ENCODE measurements at regions not wholly inside any gene's neighbourhood (a gene's known extent, or its start where the extent isn't known, plus 50 kb on each side); places are given as distances from the start of the nearest gene placed in this dataset.

GRCh38 chr17:69954241-69954925 lies 120.6 kb upstream of the KCNJ16 start:
- H3K27me3 ChIP-seq (ENCODE audit: control insufficient read depth, insufficient read depth, low read length): no peaks in the 10 kb centered on the region
- H3K4me3 ChIP-seq (ENCODE audit: low read depth, low read length): no peak overlapping the region
- H3K79me2 ChIP-seq: no peaks in the 10 kb centered on the region
- H3K9me3 ChIP-seq (ENCODE audit: control insufficient read depth, low read length): no peaks in the 10 kb centered on the region
- no peak for TF ChIP-seq CTCF (IDR thresholded peaks at IDR 0.05)
- no peak overlapping the region for H2AFZ ChIP-seq
- no peaks in the 10 kb centered on the region for H3K4me1 ChIP-seq
- H3K9ac ChIP-seq: no peak overlapping the region
- no peak overlapping the region for H3K4me2 ChIP-seq (ENCODE audit: low read length)
- no peaks in the 10 kb centered on the region for H3K36me3 ChIP-seq (ENCODE audit: control insufficient read depth, insufficient read depth, low read length)
- H3K27ac ChIP-seq: no peak overlapping the region

GRCh38 chr17:69958063-69958462 lies 117.0 kb upstream of the KCNJ16 start:
- Histone ChIP-seq H3K27ac (no peak overlapping the region), H3K4me1 (peaks cover 2% of the 10 kb centered on the region), H3K36me3 (ENCODE audit: control insufficient read depth, insufficient read depth, low read length) (no peaks in the 10 kb centered on the region), H3K4me3 (ENCODE audit: low read depth, low read length) (no peak overlapping the region), H3K4me2 (ENCODE audit: low read length) (no peak overlapping the region), H3K79me2 (no peaks in the 10 kb centered on the region), H3K27me3 (ENCODE audit: control insufficient read depth, insufficient read depth, low read length) (no peaks in the 10 kb centered on the region), H3K9ac (no peak overlapping the region), H3K9me3 (ENCODE audit: control insufficient read depth, low read length) (no peaks in the 10 kb centered on the region), H2AFZ (no peak overlapping the region)
- no peak for TF ChIP-seq CTCF (IDR thresholded peaks at IDR 0.05)

GRCh38 chr17:69959283-69959682 lies 115.7 kb upstream of the KCNJ16 start:
- peaks cover 2% of the 10 kb centered on the region for H3K4me1 ChIP-seq
- no peaks in the 10 kb centered on the region for H3K36me3 ChIP-seq (ENCODE audit: control insufficient read depth, insufficient read depth, low read length)
- H2AFZ ChIP-seq: no peak overlapping the region
- H3K4me2 ChIP-seq (ENCODE audit: low read length): no peak overlapping the region
- H3K9me3 ChIP-seq (ENCODE audit: control insufficient read depth, low read length): no peaks in the 10 kb centered on the region
- H3K27ac ChIP-seq: no peak overlapping the region
- H3K4me3 ChIP-seq (ENCODE audit: low read depth, low read length): no peak overlapping the region
- no peak overlapping the region for H3K9ac ChIP-seq
- TF ChIP-seq CTCF (IDR thresholded peaks at IDR 0.05): no peak
- H3K27me3 ChIP-seq (ENCODE audit: control insufficient read depth, insufficient read depth, low read length): no peaks in the 10 kb centered on the region
- no peaks in the 10 kb centered on the region for H3K79me2 ChIP-seq

GRCh38 chr17:69960755-69961154 lies 114.3 kb upstream of the KCNJ16 start:
- H3K9ac ChIP-seq: no peak overlapping the region
- H3K27me3 ChIP-seq (ENCODE audit: control insufficient read depth, insufficient read depth, low read length): no peaks in the 10 kb centered on the region
- no peak overlapping the region for H2AFZ ChIP-seq
- no peak for TF ChIP-seq CTCF (IDR thresholded peaks at IDR 0.05)
- H3K4me2 ChIP-seq (ENCODE audit: low read length): no peak overlapping the region
- H3K4me1 ChIP-seq: peaks cover 2% of the 10 kb centered on the region
- no peaks in the 10 kb centered on the region for H3K36me3 ChIP-seq (ENCODE audit: control insufficient read depth, insufficient read depth, low read length)
- H3K79me2 ChIP-seq: no peaks in the 10 kb centered on the region
- H3K9me3 ChIP-seq (ENCODE audit: control insufficient read depth, low read length): no peaks in the 10 kb centered on the region
- no peak overlapping the region for H3K4me3 ChIP-seq (ENCODE audit: low read depth, low read length)
- no peak overlapping the region for H3K27ac ChIP-seq

GRCh38 chr17:69961501-69962145 lies 113.4 kb upstream of the KCNJ16 start:
- no peaks in the 10 kb centered on the region for H3K27me3 ChIP-seq (ENCODE audit: control insufficient read depth, insufficient read depth, low read length)
- no peak overlapping the region for H3K4me3 ChIP-seq (ENCODE audit: low read depth, low read length)

More at GRCh38 chr17:69961501-69962145, 113.4 kb upstream of the KCNJ16 start:
- H2AFZ ChIP-seq: peak overlapping the region; percentile 15
- no peaks in the 10 kb centered on the region for H3K9me3 ChIP-seq (ENCODE audit: control insufficient read depth, low read length)
- no peak for TF ChIP-seq CTCF (IDR thresholded peaks at IDR 0.05)
- H3K36me3 ChIP-seq (ENCODE audit: control insufficient read depth, insufficient read depth, low read length): no peaks in the 10 kb centered on the region
- H3K79me2 ChIP-seq: no peaks in the 10 kb centered on the region
- no peak overlapping the region for H3K27ac ChIP-seq
- peaks cover 2% of the 10 kb centered on the region for H3K4me1 ChIP-seq
- peak overlapping the region; percentile 15 for H3K4me2 ChIP-seq (ENCODE audit: low read length)
- H3K9ac ChIP-seq: no peak overlapping the region
